Natural killer cell (primary cell): ENCODE measurements at regions not wholly inside any gene's neighbourhood (a gene's known extent, or its start where the extent isn't known, plus 50 kb on each side); places are given as distances from the start of the nearest gene placed in this dataset.

Experiments
- ATAC-seq, 3 donors: fragments of 150-1000 bp in 2 of 3; fragments of 200-7000 bp in 1 of 3; cut with Tn5 transposase; 1 replicate in 1 of 3; 2 replicates in 2 of 3; pipeline ENCODE4 v1.10.0; 2021; ENCODE audit warnings: mild to moderate bottlenecking in 2 of 3, moderate library complexity in 2 of 3
- DNase-seq, 2 donors: peaks; one replicate each; pipeline versions ENCODE4 v3.0.0 to v3.0.0-alpha.2; 2013 to 2021; ENCODE audit warnings: mixed read lengths in 1 of 2
- H3K27ac ChIP-seq: one replicate; pipeline ENCODE4 v1.5.1; 2013; ENCODE audit warnings: mild to moderate bottlenecking, low read length
- H3K27me3 ChIP-seq: one replicate; pipeline ENCODE4 v1.6.1; 2013; ENCODE audit warnings: low read length; ENCODE audit not compliant: control insufficient read depth, insufficient read depth
- H3K36me3 ChIP-seq: one replicate; pipeline ENCODE4 v1.6.1; 2013; ENCODE audit warnings: low read length; ENCODE audit not compliant: control insufficient read depth, insufficient read depth
- H3K4me1 ChIP-seq: one replicate; pipeline ENCODE4 v1.6.1; 2013; ENCODE audit warnings: low read length; ENCODE audit not compliant: control insufficient read depth, insufficient read depth
- H3K4me3 ChIP-seq: one replicate; pipeline ENCODE4 v1.5.1; 2013; ENCODE audit warnings: low read length
- H3K9me3 ChIP-seq: one replicate; pipeline ENCODE4 v1.6.1; 2013; ENCODE audit warnings: low read length; ENCODE audit not compliant: control insufficient read depth, insufficient read depth
- H3K27ac Mint-ChIP-seq, 2 donors: one replicate each; pipeline ENCODE4 v1.8.0; 2022; ENCODE audit warnings: mild to moderate bottlenecking in 2 of 2, mixed read lengths in 2 of 2, moderate library complexity in 1 of 2
- H3K27me3 Mint-ChIP-seq, 2 donors: one replicate each; pipeline ENCODE4 v1.8.0; 2022; ENCODE audit warnings: low read depth in 2 of 2, mixed read lengths in 2 of 2
- H3K36me3 Mint-ChIP-seq: one replicate; pipeline ENCODE4 v1.8.0; 2022; ENCODE audit warnings: mixed read lengths
- H3K4me1 Mint-ChIP-seq, 2 donors: one replicate each; pipeline ENCODE4 v1.8.0; 2022; ENCODE audit warnings: mixed read lengths in 2 of 2
- H3K4me3 Mint-ChIP-seq: one replicate; pipeline ENCODE4 v1.8.0; 2022; ENCODE audit warnings: mild to moderate bottlenecking, moderate library complexity, mixed read lengths
- H3K9me3 Mint-ChIP-seq, 2 donors: one replicate each; pipeline ENCODE4 v1.8.0; 2022; ENCODE audit warnings: mixed read lengths in 2 of 2
- WGBS: methylation state at CpG from one replicate; pipeline ENCODE4 v1.1.7; 2013; ENCODE audit warnings: missing lambda C conversion rate; ENCODE audit not compliant: insufficient coverage; 5-methylcytosine and 5-hydroxymethylcytosine counted together
- intact Hi-C: fragments of 100-400 bp; cut with micrococcal nuclease; formaldehyde crosslinking; loops from one replicate; pipeline ENCODE4 v1.14.2; 2022
- TF ChIP-seq, protein P1 (sequence below): fragments of 200-600 bp; IDR thresholded peaks from one replicate; pipeline ENCODE4 v1.8.0; 2022; ENCODE audit warnings: antibody characterized with exemption

DNA sequence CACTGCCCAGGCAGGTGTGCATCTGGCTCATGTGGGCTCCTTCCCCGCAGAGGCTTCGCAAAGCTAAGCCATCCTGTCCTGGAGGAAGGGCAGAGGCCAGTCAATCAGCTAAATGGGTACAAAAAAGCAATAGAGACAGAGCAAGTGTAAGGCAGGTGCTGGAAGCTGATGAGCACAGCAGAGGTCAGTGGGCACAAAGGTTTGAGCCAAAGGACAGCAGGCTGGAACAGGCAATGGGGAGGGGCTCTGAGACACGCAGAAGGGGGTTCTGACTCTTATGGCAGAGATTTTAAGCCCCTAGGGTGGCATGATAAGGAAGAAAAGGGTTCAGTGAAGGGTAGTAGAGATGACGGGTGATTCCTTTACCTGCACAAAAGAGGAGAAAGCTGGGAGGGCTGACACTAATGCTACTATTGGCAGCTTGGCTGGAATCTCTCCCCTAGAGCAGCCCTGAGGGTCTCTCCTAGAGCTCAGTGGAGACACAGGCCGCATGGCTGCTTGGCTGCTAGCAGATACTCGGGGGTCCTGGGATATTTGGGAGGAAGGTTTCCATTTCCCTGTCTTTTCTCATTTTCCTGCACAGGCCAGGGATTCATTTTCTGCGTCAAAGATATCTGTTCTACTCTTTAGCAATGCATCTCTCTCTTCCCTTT lies 132.4 kb downstream of the MYCN start:
- H3K27ac Mint-ChIP-seq = no peak overlapping the region
- H3K27me3 Mint-ChIP-seq = no peaks in the 10 kb centered on the region
- no peaks in the 10 kb centered on the region for H3K9me3 Mint-ChIP-seq
- H3K4me1 Mint-ChIP-seq = no peaks in the 10 kb centered on the region
- DNase-seq (no peak), ATAC-seq (no peak)
- no peaks in the 10 kb centered on the region for H3K36me3 ChIP-seq
- intact Hi-C loops = no loop called here
- no peaks in the 10 kb centered on the region for H3K27me3 ChIP-seq
- WGBS = 85% methylated on average over 6 of the region's 7 CpGs
- no peak overlapping the region for H3K4me3 ChIP-seq
- H3K4me3 Mint-ChIP-seq = no peak overlapping the region
- TF ChIP-seq, protein P1, sequence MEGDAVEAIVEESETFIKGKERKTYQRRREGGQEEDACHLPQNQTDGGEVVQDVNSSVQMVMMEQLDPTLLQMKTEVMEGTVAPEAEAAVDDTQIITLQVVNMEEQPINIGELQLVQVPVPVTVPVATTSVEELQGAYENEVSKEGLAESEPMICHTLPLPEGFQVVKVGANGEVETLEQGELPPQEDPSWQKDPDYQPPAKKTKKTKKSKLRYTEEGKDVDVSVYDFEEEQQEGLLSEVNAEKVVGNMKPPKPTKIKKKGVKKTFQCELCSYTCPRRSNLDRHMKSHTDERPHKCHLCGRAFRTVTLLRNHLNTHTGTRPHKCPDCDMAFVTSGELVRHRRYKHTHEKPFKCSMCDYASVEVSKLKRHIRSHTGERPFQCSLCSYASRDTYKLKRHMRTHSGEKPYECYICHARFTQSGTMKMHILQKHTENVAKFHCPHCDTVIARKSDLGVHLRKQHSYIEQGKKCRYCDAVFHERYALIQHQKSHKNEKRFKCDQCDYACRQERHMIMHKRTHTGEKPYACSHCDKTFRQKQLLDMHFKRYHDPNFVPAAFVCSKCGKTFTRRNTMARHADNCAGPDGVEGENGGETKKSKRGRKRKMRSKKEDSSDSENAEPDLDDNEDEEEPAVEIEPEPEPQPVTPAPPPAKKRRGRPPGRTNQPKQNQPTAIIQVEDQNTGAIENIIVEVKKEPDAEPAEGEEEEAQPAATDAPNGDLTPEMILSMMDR = no peak
- H3K27ac ChIP-seq = no peak overlapping the region
- no peaks in the 10 kb centered on the region for H3K36me3 Mint-ChIP-seq
- H3K9me3 ChIP-seq = no peaks in the 10 kb centered on the region
- H3K4me1 ChIP-seq = no peaks in the 10 kb centered on the region

DNA sequence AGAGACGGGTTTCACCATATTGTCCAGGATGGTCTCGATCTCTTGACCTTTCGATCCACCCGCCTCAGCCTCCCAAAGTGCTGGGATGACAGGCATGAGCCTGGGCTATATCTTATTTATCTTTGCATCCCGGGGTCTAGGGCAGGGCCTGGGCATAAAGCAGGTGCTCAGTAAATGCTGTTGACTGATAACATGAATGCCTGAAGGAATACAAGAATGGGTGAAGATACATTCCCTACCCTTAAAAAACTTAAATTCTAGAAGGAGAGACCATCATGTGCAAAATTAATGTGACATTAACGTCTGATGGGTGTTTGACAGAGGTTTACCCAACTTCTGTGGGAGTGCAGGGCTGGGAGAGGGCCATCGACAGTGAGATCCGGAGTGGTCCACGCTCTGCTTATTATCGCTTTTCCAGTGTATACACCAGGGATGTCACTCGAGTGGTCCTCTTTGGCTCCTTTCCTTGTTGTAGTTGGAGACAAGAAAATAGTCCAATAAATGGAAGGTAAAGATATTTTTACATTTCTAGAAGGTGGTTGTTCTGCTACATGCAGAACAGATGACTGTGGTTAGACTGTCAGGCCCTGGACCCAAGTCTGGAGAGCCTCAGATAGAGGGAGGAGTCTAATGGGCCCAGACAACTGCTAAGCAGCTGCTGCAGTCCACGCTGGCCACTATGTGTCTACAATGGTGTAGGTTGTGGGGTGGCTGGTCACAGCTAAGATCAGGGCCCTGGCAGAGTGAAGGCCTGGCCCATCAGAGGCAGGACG lies 131.7 kb downstream of the MYCN start:
- Histone ChIP-seq H3K4me1 (no peaks in the 10 kb centered on the region), H3K27me3 (no peaks in the 10 kb centered on the region), H3K4me3 (no peak overlapping the region), H3K9me3 (no peaks in the 10 kb centered on the region), H3K27ac (no peak overlapping the region), H3K36me3 (no peaks in the 10 kb centered on the region)
- Mint-ChIP-seq H3K27me3 (no peaks in the 10 kb centered on the region), H3K9me3 (no peaks in the 10 kb centered on the region), H3K27ac (no peak overlapping the region), H3K36me3 (no peaks in the 10 kb centered on the region), H3K4me1 (no peaks in the 10 kb centered on the region), H3K4me3 (no peak overlapping the region)
- intact Hi-C loops = no loop called here
- WGBS = 91% methylated on average over 13 of the region's 13 CpGs
- ATAC-seq (no peak), DNase-seq (no peak)
- TF ChIP-seq, protein P1 = no peak

DNA sequence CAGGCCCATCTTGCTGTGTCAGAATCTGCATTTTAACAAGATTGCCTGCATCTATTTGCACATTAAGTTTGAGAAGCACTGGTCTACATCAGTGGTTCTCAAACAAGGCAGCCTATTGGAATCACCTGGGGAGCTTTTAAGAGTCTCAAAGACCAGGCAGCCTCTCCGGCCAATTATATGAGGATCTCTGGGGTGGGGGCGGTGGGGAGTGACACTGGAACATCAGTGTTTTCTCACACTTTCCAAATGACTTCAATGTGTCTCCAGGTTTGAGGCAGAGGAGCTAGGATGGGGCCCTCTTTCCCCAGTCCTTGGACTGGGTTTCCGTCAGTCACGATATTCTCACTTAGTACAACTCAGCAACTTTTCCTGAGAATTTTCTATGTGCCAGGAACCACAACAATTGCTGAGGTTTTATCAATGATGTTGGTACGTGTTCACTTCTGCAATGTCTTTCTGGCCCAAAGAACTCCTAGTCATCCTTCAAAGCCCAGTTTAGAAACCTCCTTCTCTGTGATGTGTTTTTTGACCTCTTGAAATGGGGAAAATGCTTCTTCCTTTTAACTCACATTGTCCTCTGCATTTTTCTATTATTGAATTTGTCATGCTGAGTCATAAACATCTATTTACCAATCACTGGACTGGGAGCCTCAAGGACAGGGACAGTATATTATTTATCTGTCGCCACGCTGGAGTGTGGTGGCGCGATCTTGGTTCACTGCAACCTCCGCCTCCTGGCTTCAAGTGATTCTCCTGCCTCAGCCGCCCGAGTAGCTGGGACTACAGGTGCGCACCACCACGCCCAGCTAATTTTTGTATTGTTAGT lies 130.9 kb downstream of the MYCN start:
- 91% methylated on average over 14 of the region's 14 CpGs for WGBS
- no peaks in the 10 kb centered on the region for H3K4me1 Mint-ChIP-seq

More for the DNA sequence above, 130.9 kb downstream of the MYCN start:
- intact Hi-C loops = no loop called here
- Mint-ChIP-seq H3K27me3 (no peaks in the 10 kb centered on the region), H3K4me3 (no peak overlapping the region), H3K27ac (no peak overlapping the region), H3K9me3 (no peaks in the 10 kb centered on the region), H3K36me3 (no peaks in the 10 kb centered on the region)
- no peak overlapping the region for H3K27ac ChIP-seq
- no peak for ATAC-seq
- no peaks in the 10 kb centered on the region for H3K4me1 ChIP-seq
- no peak overlapping the region for H3K4me3 ChIP-seq
- H3K27me3 ChIP-seq = no peaks in the 10 kb centered on the region
- H3K9me3 ChIP-seq = no peaks in the 10 kb centered on the region
- DNase-seq = no peak
- TF ChIP-seq, protein P1 = no peak
- no peaks in the 10 kb centered on the region for H3K36me3 ChIP-seq
